ENCODE measurements at regions not wholly inside any gene's neighbourhood (a gene's known extent, or its start where the extent isn't known, plus 50 kb on each side); places are given as distances from the start of the nearest gene placed in this dataset.
A peak's percentile ranks its signal among the peaks of the same experiment; 100 is the strongest.
"Not testable (repeated sequence)": the region's sequence is repeated elsewhere in the genome, so short reads cannot be mapped to it uniquely, and the experiment has no call there.

GRCh38 chrY:20891440-20892160, 135.7 kb downstream of the RPS4Y2 start:
- DNase-seq (ENCODE audit: low read depth in 3 of 3): no peak

GRCh38 chrY:20925350-20926091, 169.6 kb downstream of the RPS4Y2 start:
- not testable (repeated sequence) for DNase-seq (ENCODE audit: low read depth in 3 of 3)

GRCh38 chrY:20929691-20930342, 173.9 kb downstream of the RPS4Y2 start:
- DNase-seq (ENCODE audit: low read depth in 3 of 3): no peak

- DNase-seq (ENCODE audit: low read depth in 3 of 3): not testable (repeated sequence)
Observed at GRCh38 chrY:20936709-20937251, 180.9 kb downstream of the RPS4Y2 start.

GRCh38 chrY:20961512-20961911, 205.6 kb downstream of the RPS4Y2 start:
- DNase-seq (ENCODE audit: low read depth in 3 of 3): no peak

GRCh38 chrY:20967828-20968227, 211.9 kb downstream of the RPS4Y2 start:
- DNase-seq (ENCODE audit: low read depth in 3 of 3): no peak

- DNase-seq (ENCODE audit: low read depth in 3 of 3): no peak
Observed at GRCh38 chrY:20968237-20968636, 212.3 kb downstream of the RPS4Y2 start.

GRCh38 chrY:20971371-20971770, 215.5 kb downstream of the RPS4Y2 start:
- DNase-seq (ENCODE audit: low read depth in 3 of 3): no peak

- DNase-seq (ENCODE audit: low read depth in 3 of 3): no peak
Observed at GRCh38 chrY:20986037-20986436, 230.1 kb downstream of the RPS4Y2 start.

GRCh38 chrY:20990123-20990522, 234.2 kb downstream of the RPS4Y2 start:
- no peak for DNase-seq (ENCODE audit: low read depth in 3 of 3)

- DNase-seq (ENCODE audit: low read depth in 3 of 3): no peak
Observed at GRCh38 chrY:20990869-20991548, 235.1 kb downstream of the RPS4Y2 start.

GRCh38 chrY:20997355-20997754, 241.4 kb downstream of the RPS4Y2 start:
- DNase-seq (ENCODE audit: low read depth in 3 of 3): no peak

- DNase-seq (ENCODE audit: low read depth in 3 of 3): no peak
Observed at GRCh38 chrY:20998016-20998415, 242.1 kb downstream of the RPS4Y2 start.

- DNase-seq (ENCODE audit: low read depth in 3 of 3): no peak
Observed at GRCh38 chrY:20998483-20998882, 242.6 kb downstream of the RPS4Y2 start.

GRCh38 chrY:21001102-21001501, 245.2 kb downstream of the RPS4Y2 start:
- no peak for DNase-seq (ENCODE audit: low read depth in 3 of 3)

GRCh38 chrY:21003059-21003458, 247.2 kb downstream of the RPS4Y2 start:
- no peak for DNase-seq (ENCODE audit: low read depth in 3 of 3)

- DNase-seq (ENCODE audit: low read depth in 3 of 3): no peak
Observed at GRCh38 chrY:21005531-21005930, 249.6 kb downstream of the RPS4Y2 start.

- no peak for DNase-seq (ENCODE audit: low read depth in 3 of 3)
Observed at GRCh38 chrY:21021811-21022210, 265.9 kb downstream of the RPS4Y2 start.

GRCh38 chrY:21022326-21023044, 266.6 kb downstream of the RPS4Y2 start:
- DNase-seq (ENCODE audit: low read depth in 3 of 3): peak in 1 of 3 experiments; percentile 4

GRCh38 chrY:21023906-21024305, 268.0 kb downstream of the RPS4Y2 start:
- no peak for DNase-seq (ENCODE audit: low read depth in 3 of 3)

- no peak for DNase-seq (ENCODE audit: low read depth in 3 of 3)
Observed at GRCh38 chrY:21028506-21028905, 272.6 kb downstream of the RPS4Y2 start.

Data from stimulated activated CD4-positive, alpha-beta T cell treated with anti-CD3 and anti-CD28 coated beads, TNF-alpha, amount 100 ng/mL, for 24 hours (primary cell).